Dendritic cell treated with granulocyte-macrophage colony-stimulating factor and Interleukin-4, amounts not matched to agents 40 ng/mL and 50 ng/mL, for 4 days (primary cell): ENCODE measurements at regions not wholly inside any gene's neighbourhood (a gene's known extent, or its start where the extent isn't known, plus 50 kb on each side); places are given as distances from the start of the nearest gene placed in this dataset.
"Not testable (repeated sequence)": the region's sequence is repeated elsewhere in the genome, so short reads cannot be mapped to it uniquely, and the experiment has no call there.

Experiments
- H3K27ac Mint-ChIP-seq: one replicate; pipeline ENCODE4 v1.8.0; 2022; ENCODE audit warnings: mild to moderate bottlenecking, mixed read lengths
- H3K27me3 Mint-ChIP-seq: one replicate; pipeline ENCODE4 v1.8.0; 2022; ENCODE audit warnings: mild to moderate bottlenecking, mixed read lengths
- H3K36me3 Mint-ChIP-seq: one replicate; pipeline ENCODE4 v1.8.0; 2022; ENCODE audit warnings: low read depth, mixed read lengths
- H3K4me1 Mint-ChIP-seq: one replicate; pipeline ENCODE4 v1.8.0; 2022; ENCODE audit warnings: low read depth, mixed read lengths
- H3K4me3 Mint-ChIP-seq: one replicate; pipeline ENCODE4 v1.8.0; 2022; ENCODE audit warnings: mild to moderate bottlenecking, moderate library complexity, mixed read lengths
- H3K9me3 Mint-ChIP-seq: one replicate; pipeline ENCODE4 v1.8.0; 2022; ENCODE audit warnings: mixed read lengths
- intact Hi-C: fragments of 100-400 bp; cut with micrococcal nuclease; formaldehyde crosslinking; loops from one replicate; pipeline ENCODE4 v1.15.0; 2022

DNA sequence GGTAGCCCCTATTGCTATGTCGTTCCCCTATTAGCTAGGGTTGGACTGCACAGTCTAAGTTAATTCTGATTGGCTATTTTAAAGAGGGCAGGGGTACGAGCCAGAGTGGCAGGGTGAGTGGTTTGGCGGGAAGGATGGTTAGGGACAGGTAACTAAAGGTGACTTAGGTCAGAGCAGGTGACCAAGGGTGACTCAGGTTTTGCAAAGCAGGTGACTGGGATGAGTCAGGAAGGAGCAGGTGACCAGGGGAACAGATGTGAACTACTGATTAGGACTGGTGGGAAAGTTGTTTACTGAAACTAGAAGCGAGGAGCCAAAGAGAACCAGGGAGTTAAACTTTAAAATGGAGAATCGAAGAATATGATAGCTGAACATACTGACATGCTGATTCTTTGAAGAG lies 295.2 kb downstream of the GJA1 start:
- no peaks in the 10 kb centered on the region for H3K4me1 Mint-ChIP-seq
- intact Hi-C loops: no loop called here
- H3K36me3 Mint-ChIP-seq: no peaks in the 10 kb centered on the region
- peaks cover 15% of the 10 kb centered on the region for H3K9me3 Mint-ChIP-seq
- no peak overlapping the region for H3K27ac Mint-ChIP-seq
- no peaks in the 10 kb centered on the region for H3K27me3 Mint-ChIP-seq
- no peak overlapping the region for H3K4me3 Mint-ChIP-seq

DNA sequence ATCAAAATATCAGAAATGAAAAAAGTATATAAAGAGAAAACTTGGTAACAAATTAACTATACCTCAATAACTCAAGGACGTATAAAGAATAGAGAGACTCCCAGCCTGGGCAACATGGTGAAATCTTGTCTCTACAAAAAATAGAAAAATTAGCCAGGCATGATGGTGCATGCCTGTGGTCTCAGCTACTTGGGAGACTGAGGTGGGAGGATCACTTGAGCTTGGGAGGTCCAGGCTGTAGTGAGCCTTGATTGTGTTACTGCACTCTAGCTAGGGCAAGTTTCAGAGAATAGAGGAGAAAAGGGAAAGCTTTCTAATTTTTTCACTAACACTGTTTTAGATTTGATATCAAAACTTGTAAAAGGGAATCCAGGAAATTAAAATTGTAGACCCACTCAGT lies 295.9 kb downstream of the GJA1 start:
- peaks cover 15% of the 10 kb centered on the region for H3K9me3 Mint-ChIP-seq
- H3K4me3 Mint-ChIP-seq: no peak overlapping the region
- H3K36me3 Mint-ChIP-seq: no peaks in the 10 kb centered on the region
- H3K27ac Mint-ChIP-seq: no peak overlapping the region
- intact Hi-C loops: no loop called here
- H3K27me3 Mint-ChIP-seq: no peaks in the 10 kb centered on the region
- no peaks in the 10 kb centered on the region for H3K4me1 Mint-ChIP-seq

DNA sequence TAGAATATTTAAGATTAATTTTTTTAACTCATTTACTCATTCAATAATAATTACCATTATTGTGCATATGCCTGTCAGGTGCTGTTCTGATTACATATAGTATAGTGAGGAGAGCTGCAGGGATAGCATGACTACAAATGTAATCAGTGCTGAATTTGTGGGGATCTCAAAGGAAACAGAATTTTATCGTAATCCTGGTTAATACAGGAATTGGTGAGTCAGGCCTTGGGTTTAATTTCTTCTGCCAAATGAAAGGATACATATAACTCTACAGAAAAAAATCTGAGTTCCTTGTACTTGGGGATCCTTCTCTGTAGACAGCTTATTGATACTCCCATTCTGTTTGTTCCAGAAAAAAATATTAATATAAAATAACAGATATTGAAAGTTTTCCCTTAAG lies 297.2 kb downstream of the GJA1 start:
- Mint-ChIP-seq H3K36me3 (no peaks in the 10 kb centered on the region), H3K9me3 (peaks cover 15% of the 10 kb centered on the region), H3K27ac (no peak overlapping the region), H3K4me1 (no peaks in the 10 kb centered on the region), H3K4me3 (no peak overlapping the region), H3K27me3 (no peaks in the 10 kb centered on the region)
- intact Hi-C loops: no loop called here

DNA sequence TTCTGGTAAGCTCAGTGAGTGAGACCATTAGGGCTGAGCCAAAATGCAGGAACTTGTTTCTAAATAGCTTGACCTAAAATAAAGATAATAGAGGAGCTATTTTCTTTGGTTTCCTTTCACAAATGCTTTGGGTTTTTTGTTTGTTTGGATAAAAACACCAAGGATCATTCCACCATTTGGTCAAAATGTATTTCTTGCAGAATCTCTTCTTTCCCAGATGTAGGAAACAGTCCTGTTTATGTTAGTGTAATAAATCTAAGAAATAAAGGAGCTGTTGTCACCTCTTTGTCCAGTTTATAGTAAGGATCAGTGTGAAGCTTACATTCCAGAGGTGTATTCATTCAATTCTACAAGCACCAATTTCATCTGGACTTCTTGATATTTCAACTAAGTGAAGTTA lies 297.8 kb downstream of the GJA1 start:
- H3K4me1 Mint-ChIP-seq: no peaks in the 10 kb centered on the region
- H3K27me3 Mint-ChIP-seq: no peaks in the 10 kb centered on the region

DNA sequence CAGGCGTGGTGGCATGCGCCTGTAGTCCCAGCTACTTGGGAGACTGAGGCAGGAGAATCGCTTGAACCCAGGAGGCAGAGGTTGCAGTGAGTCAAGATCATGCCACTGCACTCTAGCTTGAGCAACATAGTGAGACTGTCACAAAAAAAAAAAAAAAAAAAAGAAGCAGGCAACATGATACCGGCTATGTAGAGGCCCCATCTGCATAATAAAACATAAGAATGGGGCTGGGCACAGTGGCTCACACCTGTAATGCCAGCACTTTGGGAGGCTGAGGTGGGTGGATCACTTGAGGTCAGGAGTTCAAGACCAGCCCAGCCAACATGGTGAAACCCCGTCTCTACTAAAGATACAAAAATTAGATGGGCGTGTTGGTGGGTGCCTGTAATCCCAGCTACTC lies 304.7 kb downstream of the GJA1 start:
- H3K4me3 Mint-ChIP-seq, H3K4me1 Mint-ChIP-seq, H3K9me3 Mint-ChIP-seq, H3K36me3 Mint-ChIP-seq, H3K27ac Mint-ChIP-seq, H3K27me3 Mint-ChIP-seq, intact Hi-C loops: not testable (repeated sequence)

More for the DNA sequence above, 297.8 kb downstream of the GJA1 start:
- Mint-ChIP-seq H3K27ac (no peak overlapping the region), H3K4me3 (no peak overlapping the region), H3K36me3 (no peaks in the 10 kb centered on the region), H3K9me3 (peaks cover 15% of the 10 kb centered on the region)
- intact Hi-C loops: no loop called here

DNA sequence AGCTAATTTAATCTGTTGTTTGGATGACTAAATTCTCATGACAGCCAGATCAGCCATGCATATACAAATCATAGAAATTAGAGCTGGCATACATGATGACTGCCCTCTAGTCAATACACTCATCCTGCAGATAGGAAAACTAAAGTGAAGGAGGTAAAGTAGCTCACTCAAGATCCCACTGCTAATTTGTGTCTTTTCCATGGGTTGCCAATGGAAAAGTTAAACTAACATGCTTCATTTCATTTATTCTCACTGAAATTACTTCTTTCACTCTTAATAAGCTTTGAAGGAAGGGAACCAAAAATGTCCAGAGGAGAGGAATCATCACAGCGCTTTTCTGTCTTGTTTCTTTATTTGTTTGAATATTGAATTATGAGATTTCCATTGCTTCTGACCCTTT lies 308.2 kb downstream of the GJA1 start:
- Mint-ChIP-seq H3K4me3 (no peak overlapping the region), H3K9me3 (no peaks in the 10 kb centered on the region), H3K27ac (no peak overlapping the region), H3K36me3 (no peaks in the 10 kb centered on the region), H3K27me3 (no peaks in the 10 kb centered on the region), H3K4me1 (no peaks in the 10 kb centered on the region)
- intact Hi-C loops: no loop called here

DNA sequence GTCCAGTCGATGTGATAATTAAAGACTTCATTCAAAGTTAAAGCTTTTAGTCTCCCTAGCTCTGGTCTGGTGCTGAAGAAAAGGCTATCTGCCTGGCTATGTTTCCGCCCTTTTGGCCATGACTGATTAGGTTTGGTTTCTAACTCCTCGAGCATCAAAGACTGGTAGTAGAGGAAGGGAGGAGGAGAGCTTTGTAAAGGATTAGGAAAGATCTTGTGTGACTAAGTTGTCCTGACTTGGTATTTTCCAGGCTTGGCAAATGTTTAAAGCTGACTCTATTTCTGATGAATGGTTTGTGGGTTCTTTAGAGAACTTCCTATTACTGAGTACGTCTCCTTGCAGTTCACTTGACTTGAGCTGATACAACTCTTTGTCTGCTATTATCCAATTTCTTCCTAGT lies 312.9 kb downstream of the GJA1 start:
- Mint-ChIP-seq H3K27ac (no peak overlapping the region), H3K4me1 (no peaks in the 10 kb centered on the region), H3K4me3 (no peak overlapping the region), H3K36me3 (no peaks in the 10 kb centered on the region), H3K27me3 (no peaks in the 10 kb centered on the region), H3K9me3 (peaks cover 9% of the 10 kb centered on the region)
- intact Hi-C loops: no loop called here

DNA sequence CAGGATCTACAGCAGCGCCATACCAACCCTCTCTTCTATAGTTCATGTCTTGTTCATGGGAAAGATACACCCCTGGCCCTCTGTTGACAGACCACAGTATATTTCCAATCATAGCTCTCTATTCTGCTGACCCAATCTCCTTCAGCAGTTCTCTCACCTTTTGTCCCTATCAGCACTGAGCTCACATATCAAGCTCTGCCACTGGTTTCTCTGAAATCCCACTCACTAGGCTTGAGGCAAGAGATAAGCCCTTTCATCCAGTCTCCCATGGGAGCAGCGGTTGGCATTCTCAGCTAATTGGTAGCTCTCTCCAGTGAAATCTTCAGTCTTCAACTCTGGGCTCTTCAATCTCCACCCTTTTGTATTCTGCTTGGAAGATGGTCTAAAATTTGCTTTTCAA lies 313.4 kb downstream of the GJA1 start:
- H3K9me3 Mint-ChIP-seq: peaks cover 9% of the 10 kb centered on the region
- H3K4me1 Mint-ChIP-seq: no peaks in the 10 kb centered on the region
- H3K27ac Mint-ChIP-seq: no peak overlapping the region
- H3K4me3 Mint-ChIP-seq: no peak overlapping the region
- intact Hi-C loops: no loop called here
- H3K36me3 Mint-ChIP-seq: no peaks in the 10 kb centered on the region
- no peaks in the 10 kb centered on the region for H3K27me3 Mint-ChIP-seq

DNA sequence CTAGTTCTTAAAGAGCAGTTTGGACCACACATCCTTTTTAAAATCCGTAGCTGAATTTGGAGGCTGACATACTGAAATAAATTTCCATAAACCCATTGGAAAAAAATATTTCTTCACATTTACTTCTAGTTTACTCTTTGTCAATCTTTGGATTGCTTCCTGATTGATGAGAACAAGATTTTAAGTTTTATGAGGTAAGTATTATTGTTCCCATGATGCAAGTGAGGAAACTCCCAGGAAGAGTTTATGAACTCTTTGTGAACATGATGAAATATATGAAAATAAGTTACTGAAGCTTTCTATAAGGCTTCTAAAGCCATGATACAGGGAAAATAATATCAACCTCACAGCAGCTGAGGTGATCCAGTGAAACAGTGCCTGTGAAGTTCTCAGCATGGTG lies 320.0 kb downstream of the GJA1 start:
- no peaks in the 10 kb centered on the region for H3K36me3 Mint-ChIP-seq
- no peaks in the 10 kb centered on the region for H3K4me1 Mint-ChIP-seq
- no peak overlapping the region for H3K27ac Mint-ChIP-seq
- H3K27me3 Mint-ChIP-seq: no peaks in the 10 kb centered on the region
- intact Hi-C loops: no loop called here
- H3K9me3 Mint-ChIP-seq: peaks cover 9% of the 10 kb centered on the region
- no peak overlapping the region for H3K4me3 Mint-ChIP-seq

DNA sequence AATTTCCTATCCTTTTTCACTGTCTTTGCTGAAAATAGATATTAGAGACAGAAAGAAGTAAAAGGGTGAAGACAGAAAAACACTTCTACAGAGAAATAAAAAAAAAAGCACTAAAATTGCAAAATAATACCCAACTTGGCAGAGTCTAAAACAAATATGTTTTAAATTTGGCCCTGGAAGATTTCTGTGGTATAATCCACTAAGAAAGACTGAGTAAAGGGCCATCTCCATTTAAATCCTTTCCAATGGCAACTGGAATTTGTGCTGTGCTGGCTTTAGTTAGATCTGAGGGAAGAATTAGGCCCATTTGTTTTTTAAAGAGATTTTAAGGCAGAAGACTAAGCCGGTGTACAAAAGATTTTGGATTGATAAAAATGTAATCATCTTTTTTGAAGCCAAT lies 321.2 kb downstream of the GJA1 start:
- intact Hi-C loops: no loop called here
- Mint-ChIP-seq H3K27me3 (no peaks in the 10 kb centered on the region), H3K36me3 (no peaks in the 10 kb centered on the region), H3K9me3 (peaks cover 17% of the 10 kb centered on the region), H3K27ac (no peak overlapping the region), H3K4me3 (no peak overlapping the region), H3K4me1 (no peaks in the 10 kb centered on the region)

DNA sequence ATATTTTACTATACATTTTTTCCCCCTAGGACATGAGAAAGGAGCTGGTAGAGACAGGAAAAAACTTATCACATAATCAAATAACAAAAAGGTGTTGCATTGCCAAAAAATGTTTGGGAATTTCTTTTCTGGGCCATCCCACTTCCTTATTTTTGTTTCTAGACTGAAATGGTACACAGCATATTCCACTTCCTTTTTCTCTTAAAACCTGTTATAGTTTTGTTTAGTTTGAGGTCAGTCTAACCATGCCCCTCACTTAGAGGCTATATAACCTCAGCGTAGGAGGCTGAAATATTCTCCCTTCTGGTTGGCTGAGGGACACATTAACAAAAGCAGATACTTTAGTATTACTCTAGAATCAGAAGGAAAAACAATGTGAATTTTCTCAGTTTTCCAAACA lies 323.9 kb downstream of the GJA1 start:
- H3K4me3 Mint-ChIP-seq: no peak overlapping the region
- no peaks in the 10 kb centered on the region for H3K36me3 Mint-ChIP-seq
- intact Hi-C loops: no loop called here
- H3K27me3 Mint-ChIP-seq: no peaks in the 10 kb centered on the region
- H3K9me3 Mint-ChIP-seq: peaks cover 16% of the 10 kb centered on the region
- no peak overlapping the region for H3K27ac Mint-ChIP-seq
- H3K4me1 Mint-ChIP-seq: no peaks in the 10 kb centered on the region

DNA sequence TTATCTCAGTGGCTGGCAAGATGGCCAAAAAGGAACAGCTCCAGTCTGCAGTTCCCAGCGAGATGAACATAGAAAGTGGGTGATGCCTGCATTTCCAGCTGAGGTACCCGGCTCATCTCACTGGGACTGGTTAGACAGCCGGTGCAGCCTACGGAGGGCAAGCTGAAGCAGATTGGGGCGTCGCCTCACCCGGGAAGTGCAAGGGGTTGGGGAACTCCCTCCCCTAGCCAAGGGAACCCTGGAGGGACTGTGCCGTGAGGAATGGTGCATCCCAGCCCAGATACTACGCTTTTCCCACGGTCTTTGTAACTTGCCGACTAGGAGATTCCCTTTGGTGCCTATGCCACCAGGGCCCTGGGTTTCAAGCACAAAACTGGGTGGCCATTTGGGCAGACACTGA lies 324.7 kb downstream of the GJA1 start:
- no peaks in the 10 kb centered on the region for H3K36me3 Mint-ChIP-seq
- H3K27me3 Mint-ChIP-seq: no peaks in the 10 kb centered on the region
- peaks cover 16% of the 10 kb centered on the region for H3K9me3 Mint-ChIP-seq
- no peak overlapping the region for H3K4me3 Mint-ChIP-seq
- no peaks in the 10 kb centered on the region for H3K4me1 Mint-ChIP-seq
- intact Hi-C loops: no loop called here
- no peak overlapping the region for H3K27ac Mint-ChIP-seq

DNA sequence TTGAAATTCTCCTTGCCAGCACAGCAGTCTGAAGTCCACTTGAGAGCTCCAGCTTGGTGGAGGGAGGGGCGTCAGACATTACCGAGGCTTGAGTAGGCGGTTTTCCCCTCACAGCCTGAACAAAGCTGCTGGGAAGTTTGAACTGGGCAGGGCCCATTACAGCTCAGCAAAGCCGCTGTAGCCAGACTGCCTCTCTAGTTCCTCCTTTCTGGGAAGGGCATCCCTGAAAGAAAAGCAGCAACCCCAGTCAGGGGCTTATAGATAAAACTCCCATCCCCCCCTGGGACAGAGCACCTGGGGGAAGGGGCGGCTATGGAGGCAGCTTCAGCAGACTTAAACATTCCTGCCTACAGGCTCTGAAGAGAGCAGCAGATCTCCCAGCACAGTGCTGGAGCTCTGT lies 325.3 kb downstream of the GJA1 start:
- no peaks in the 10 kb centered on the region for H3K4me1 Mint-ChIP-seq
- no peaks in the 10 kb centered on the region for H3K36me3 Mint-ChIP-seq
- H3K4me3 Mint-ChIP-seq: no peak overlapping the region
- H3K27me3 Mint-ChIP-seq: no peaks in the 10 kb centered on the region
- intact Hi-C loops: no loop called here
- H3K27ac Mint-ChIP-seq: no peak overlapping the region
- peaks cover 16% of the 10 kb centered on the region for H3K9me3 Mint-ChIP-seq

DNA sequence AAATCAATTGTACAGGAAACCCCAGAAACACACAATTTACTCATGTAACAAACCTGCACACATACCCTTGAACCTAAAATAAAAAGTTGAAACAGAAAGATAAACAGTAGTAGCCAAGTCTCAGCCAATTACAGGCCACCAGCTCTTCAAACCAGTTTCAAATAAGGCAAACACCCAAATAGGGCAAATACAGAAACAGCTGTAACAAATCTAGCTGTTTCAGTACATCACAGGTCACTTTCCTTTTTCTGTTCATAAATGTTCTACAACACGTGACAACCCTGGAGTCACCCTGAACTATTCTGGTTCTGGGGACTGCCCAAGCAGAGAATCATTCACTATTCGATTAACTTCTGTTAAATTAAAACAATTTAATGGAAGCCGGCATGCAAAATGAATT lies 329.0 kb downstream of the GJA1 start:
- Mint-ChIP-seq H3K27ac (no peak overlapping the region), H3K36me3 (no peaks in the 10 kb centered on the region), H3K27me3 (no peaks in the 10 kb centered on the region), H3K9me3 (peaks cover 16% of the 10 kb centered on the region), H3K4me1 (no peaks in the 10 kb centered on the region), H3K4me3 (no peak overlapping the region)
- intact Hi-C loops: no loop called here

DNA sequence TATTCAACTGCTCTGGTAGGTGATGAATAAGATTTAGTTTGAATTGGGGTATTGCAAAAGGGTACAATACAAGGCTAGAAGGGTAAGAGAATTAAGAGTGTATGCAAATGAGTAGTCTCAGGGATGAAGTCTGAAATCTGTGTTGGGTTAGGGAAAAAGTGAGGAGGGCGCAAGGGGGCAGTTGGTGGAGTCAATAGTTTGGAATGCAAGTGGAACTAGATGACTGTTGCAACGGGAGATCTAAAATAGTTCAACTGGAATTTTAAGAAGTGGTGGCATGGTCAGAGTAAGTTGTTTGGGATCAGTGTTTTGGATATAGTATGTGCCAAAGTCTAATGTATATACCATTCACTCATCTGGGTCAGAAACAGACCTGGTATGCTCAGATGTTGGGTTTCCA lies 329.6 kb downstream of the GJA1 start:
- Mint-ChIP-seq H3K4me3 (no peak overlapping the region), H3K9me3 (peaks cover 16% of the 10 kb centered on the region), H3K27me3 (no peaks in the 10 kb centered on the region), H3K36me3 (no peaks in the 10 kb centered on the region), H3K4me1 (no peaks in the 10 kb centered on the region), H3K27ac (no peak overlapping the region)
- intact Hi-C loops: no loop called here

DNA sequence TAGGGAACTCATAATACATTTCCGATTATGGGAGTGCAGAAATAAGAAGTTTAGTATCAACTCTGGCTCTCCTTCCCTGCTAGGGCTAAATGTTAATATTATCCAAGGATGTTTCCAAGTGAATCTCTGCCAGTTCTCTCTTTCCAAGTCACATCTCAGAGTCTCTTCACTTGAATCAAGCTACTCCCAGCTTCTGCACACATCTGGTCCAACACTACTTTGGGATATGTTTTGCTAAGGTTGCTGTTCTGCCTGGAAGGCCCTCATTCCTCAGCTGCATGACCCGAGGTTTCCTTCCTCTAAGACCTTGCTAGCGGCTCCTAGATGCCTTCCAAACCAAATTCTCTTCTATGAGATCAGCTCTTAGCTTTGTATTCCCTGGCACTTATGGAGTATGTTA lies 331.8 kb downstream of the GJA1 start:
- Mint-ChIP-seq H3K9me3 (peaks cover 2% of the 10 kb centered on the region), H3K27me3 (no peaks in the 10 kb centered on the region), H3K27ac (no peak overlapping the region), H3K4me1 (no peaks in the 10 kb centered on the region), H3K4me3 (no peak overlapping the region), H3K36me3 (no peaks in the 10 kb centered on the region)
- intact Hi-C loops: loop anchor here (1.0 kb wide), 1 partner anchor 21 kb away; no protein-coding TSS in a partner anchor
